ENCODE measurements at regions not wholly inside any gene's neighbourhood (a gene's known extent, or its start where the extent isn't known, plus 50 kb on each side); places are given as distances from the start of the nearest gene placed in this dataset.

GRCh38 chr11:115901069-115901468 lies 396.9 kb upstream of the CADM1 start:
- DNase-seq (ENCODE audit: low read depth in 2 of 2), result no peak

- no peak for DNase-seq (ENCODE audit: low read depth in 2 of 2)
These were observed 395.9 kb upstream of the CADM1 start for GRCh38 chr11:115900111-115900510.

- no peak for DNase-seq (ENCODE audit: low read depth in 2 of 2)
These were observed 393.5 kb upstream of the CADM1 start for GRCh38 chr11:115897707-115898106.

GRCh38 chr11:115896084-115896483 lies 391.9 kb upstream of the CADM1 start:
- DNase-seq (ENCODE audit: low read depth in 2 of 2), result no peak

GRCh38 chr11:115895594-115895993 lies 391.4 kb upstream of the CADM1 start:
- no peak for DNase-seq (ENCODE audit: low read depth in 2 of 2)

- DNase-seq (ENCODE audit: low read depth in 2 of 2), result no peak
These were observed 390.0 kb upstream of the CADM1 start for GRCh38 chr11:115894176-115894575.

- DNase-seq (ENCODE audit: low read depth in 2 of 2), result no peak
These were observed 389.4 kb upstream of the CADM1 start for GRCh38 chr11:115893461-115894099.

GRCh38 chr11:115892016-115892415 lies 387.8 kb upstream of the CADM1 start:
- no peak for DNase-seq (ENCODE audit: low read depth in 2 of 2)

- no peak for DNase-seq (ENCODE audit: low read depth in 2 of 2)
These were observed 387.4 kb upstream of the CADM1 start for GRCh38 chr11:115891581-115891980.

- no peak for DNase-seq (ENCODE audit: low read depth in 2 of 2)
These were observed 386.3 kb upstream of the CADM1 start for GRCh38 chr11:115890500-115890899.

GRCh38 chr11:115889712-115890111 lies 385.5 kb upstream of the CADM1 start:
- no peak for DNase-seq (ENCODE audit: low read depth in 2 of 2)

- DNase-seq (ENCODE audit: low read depth in 2 of 2), result no peak
These were observed 383.5 kb upstream of the CADM1 start for GRCh38 chr11:115887727-115888126.

GRCh38 chr11:115887316-115887715 lies 383.1 kb upstream of the CADM1 start:
- DNase-seq (ENCODE audit: low read depth in 2 of 2), result no peak

GRCh38 chr11:115886422-115886733 lies 382.2 kb upstream of the CADM1 start:
- no peak for DNase-seq (ENCODE audit: low read depth in 2 of 2)

- DNase-seq (ENCODE audit: low read depth in 2 of 2), result no peak
These were observed 381.6 kb upstream of the CADM1 start for GRCh38 chr11:115885535-115886421.

- DNase-seq (ENCODE audit: low read depth in 2 of 2), result no peak
These were observed 380.8 kb upstream of the CADM1 start for GRCh38 chr11:115884800-115885534.

- no peak for DNase-seq (ENCODE audit: low read depth in 2 of 2)
These were observed 370.6 kb upstream of the CADM1 start for GRCh38 chr11:115874843-115875242.

GRCh38 chr11:115873813-115874212 lies 369.6 kb upstream of the CADM1 start:
- DNase-seq (ENCODE audit: low read depth in 2 of 2), result no peak

GRCh38 chr11:115872416-115872815 lies 368.2 kb upstream of the CADM1 start:
- DNase-seq (ENCODE audit: low read depth in 2 of 2), result no peak

GRCh38 chr11:115871161-115871760 lies 367.0 kb upstream of the CADM1 start:
- no peak for DNase-seq (ENCODE audit: low read depth in 2 of 2)

GRCh38 chr11:115869780-115870431 lies 365.7 kb upstream of the CADM1 start:
- DNase-seq (ENCODE audit: low read depth in 2 of 2), result peak in 1 of 2 donors; percentile 5

GRCh38 chr11:115869131-115869530 lies 364.9 kb upstream of the CADM1 start:
- DNase-seq (ENCODE audit: low read depth in 2 of 2), result no peak
